ENCODE measurements at regions not wholly inside any gene's neighbourhood (a gene's known extent, or its start where the extent isn't known, plus 50 kb on each side); places are given as distances from the start of the nearest gene placed in this dataset.

- H3K9me3 Mint-ChIP-seq: peaks cover 10% of the 10 kb centered on the region
- H3K4me3 Mint-ChIP-seq: no peak overlapping the region
- H3K27ac Mint-ChIP-seq: no peak overlapping the region
- Histone ChIP-seq H3K9ac (no peak overlapping the region), H3K4me2 (no peak overlapping the region), H3K9me3 (ENCODE audit: low read depth) (no peaks in the 10 kb centered on the region), H3K4me3 (no peak overlapping the region), H3K27me3 (no peaks in the 10 kb centered on the region), H3K4me1 (peaks cover 13% of the 10 kb centered on the region), H2AFZ (replicated peaks) (no peak overlapping the region), H3K36me3 (no peaks in the 10 kb centered on the region), H3K79me2 (ENCODE audit: low read depth) (no peaks in the 10 kb centered on the region), H4K20me1 (ENCODE audit: low read depth) (no peaks in the 10 kb centered on the region), H3K27ac (no peak overlapping the region), H3F3A (ENCODE audit: low read depth) (no peaks in the 10 kb centered on the region)
- peaks cover 11% of the 10 kb centered on the region for H3K4me1 Mint-ChIP-seq
- DNase-seq (ENCODE audit: low spot score): no peak
- peaks cover 6% of the 10 kb centered on the region for H3K27me3 Mint-ChIP-seq (ENCODE audit: insufficient read depth, low read depth)
- no peaks in the 10 kb centered on the region for H3K36me3 Mint-ChIP-seq
- TF ChIP-seq EZH2phosphoT487 (IDR thresholded peaks at IDR 0.05): no peak
- TF ChIP-seq CTCF (IDR thresholded peaks at IDR 0.05): no peak
- no peak for TF ChIP-seq EZH2 (IDR thresholded peaks at IDR 0.05)
Observed at GRCh38 chr1:196136396-196136795, 471.8 kb downstream of the KCNT2 start.

DNA sequence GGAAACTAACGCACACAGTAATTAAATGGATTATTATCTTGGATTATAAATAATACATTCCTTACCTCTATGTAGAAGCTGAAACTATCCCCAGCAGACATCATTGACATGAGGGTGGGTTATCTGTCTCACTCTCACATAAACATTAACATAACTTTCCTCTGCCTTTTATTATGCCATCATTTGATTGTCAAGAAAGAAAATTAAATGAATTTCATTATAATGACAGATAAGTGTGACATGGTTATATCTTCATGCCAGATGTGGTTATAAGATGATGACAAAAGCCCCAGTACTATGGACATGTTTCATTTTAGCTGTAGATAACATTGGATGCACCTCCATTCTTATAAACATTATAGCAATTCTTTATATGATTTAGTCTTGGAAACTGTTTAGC lies 476.5 kb downstream of the KCNT2 start:
- no peak overlapping the region for H3K4me2 ChIP-seq
- peaks cover 2% of the 10 kb centered on the region for H3K27me3 Mint-ChIP-seq (ENCODE audit: insufficient read depth, low read depth)
- no peak overlapping the region for H3K4me3 Mint-ChIP-seq
- no peaks in the 10 kb centered on the region for H3K4me1 Mint-ChIP-seq
- no peak for DNase-seq (ENCODE audit: low spot score)
- H3K27ac Mint-ChIP-seq: no peak overlapping the region
- H2AFZ ChIP-seq (replicated peaks): no peak overlapping the region
- no peaks in the 10 kb centered on the region for H3K79me2 ChIP-seq (ENCODE audit: low read depth)
- no peak overlapping the region for H3K27ac ChIP-seq
- no peaks in the 10 kb centered on the region for H3K36me3 Mint-ChIP-seq
- no peaks in the 10 kb centered on the region for H3K36me3 ChIP-seq
- H3K9me3 ChIP-seq (ENCODE audit: low read depth): no peaks in the 10 kb centered on the region
- H3K9me3 Mint-ChIP-seq: no peaks in the 10 kb centered on the region
- H4K20me1 ChIP-seq (ENCODE audit: low read depth): no peaks in the 10 kb centered on the region
- no peak overlapping the region for H3K9ac ChIP-seq
- TF ChIP-seq EZH2 (IDR thresholded peaks at IDR 0.05) (no peak), EZH2phosphoT487 (IDR thresholded peaks at IDR 0.05) (no peak), CTCF (IDR thresholded peaks at IDR 0.05) (no peak)
- no peaks in the 10 kb centered on the region for H3K27me3 ChIP-seq
- no peak overlapping the region for H3K4me3 ChIP-seq
- H3F3A ChIP-seq (ENCODE audit: low read depth): no peaks in the 10 kb centered on the region
- no peaks in the 10 kb centered on the region for H3K4me1 ChIP-seq

DNA sequence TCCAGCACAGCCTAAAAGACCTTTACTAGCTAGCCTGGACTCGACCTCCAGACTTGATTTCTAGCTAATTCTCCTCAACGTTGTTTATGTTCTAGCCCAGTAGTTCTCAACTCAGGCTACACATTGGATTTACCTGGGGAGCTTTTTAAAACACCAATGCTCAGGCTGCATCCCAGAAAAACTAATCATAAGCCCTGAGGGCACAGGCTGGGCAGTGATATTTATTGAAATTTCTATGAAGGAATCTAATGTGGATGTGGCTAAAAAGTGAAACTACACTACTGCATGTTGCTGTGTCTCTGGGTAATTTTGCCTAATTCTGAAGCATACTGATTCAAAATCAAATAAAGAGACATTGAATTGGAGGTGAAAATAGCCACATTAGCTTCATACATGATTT lies 479.4 kb downstream of the KCNT2 start:
- no peaks in the 10 kb centered on the region for H4K20me1 ChIP-seq (ENCODE audit: low read depth)
- no peaks in the 10 kb centered on the region for H3K36me3 Mint-ChIP-seq
- no peak overlapping the region for H3K4me2 ChIP-seq
- H3K27ac Mint-ChIP-seq: no peak overlapping the region
- no peaks in the 10 kb centered on the region for H3K4me1 ChIP-seq
- no peaks in the 10 kb centered on the region for H3F3A ChIP-seq (ENCODE audit: low read depth)
- H3K4me1 Mint-ChIP-seq: no peaks in the 10 kb centered on the region
- no peaks in the 10 kb centered on the region for H3K36me3 ChIP-seq
- H3K79me2 ChIP-seq (ENCODE audit: low read depth): no peaks in the 10 kb centered on the region
- H3K9me3 ChIP-seq (ENCODE audit: low read depth): no peaks in the 10 kb centered on the region
- H3K4me3 ChIP-seq: no peak overlapping the region
- no peak overlapping the region for H3K27ac ChIP-seq
- no peaks in the 10 kb centered on the region for H3K9me3 Mint-ChIP-seq
- H3K27me3 ChIP-seq: no peaks in the 10 kb centered on the region
- H3K4me3 Mint-ChIP-seq: no peak overlapping the region
- peak overlapping the region; percentile 18 for H2AFZ ChIP-seq (replicated peaks)
- no peak for DNase-seq (ENCODE audit: low spot score)
- peaks cover 2% of the 10 kb centered on the region for H3K27me3 Mint-ChIP-seq (ENCODE audit: insufficient read depth, low read depth)
- no peak overlapping the region for H3K9ac ChIP-seq
- TF ChIP-seq EZH2 (IDR thresholded peaks at IDR 0.05): no peak

- Mint-ChIP-seq H3K27me3 (ENCODE audit: insufficient read depth, low read depth) (no peaks in the 10 kb centered on the region), H3K36me3 (no peaks in the 10 kb centered on the region), H3K9me3 (no peaks in the 10 kb centered on the region), H3K27ac (no peak overlapping the region), H3K4me1 (no peaks in the 10 kb centered on the region), H3K4me3 (no peak overlapping the region)
- Histone ChIP-seq H3K79me2 (ENCODE audit: low read depth) (no peaks in the 10 kb centered on the region), H3F3A (ENCODE audit: low read depth) (no peaks in the 10 kb centered on the region), H3K9ac (no peak overlapping the region), H3K36me3 (no peaks in the 10 kb centered on the region), H3K4me2 (no peak overlapping the region), H4K20me1 (ENCODE audit: low read depth) (no peaks in the 10 kb centered on the region), H3K27me3 (no peaks in the 10 kb centered on the region), H3K9me3 (ENCODE audit: low read depth) (no peaks in the 10 kb centered on the region), H3K4me3 (no peak overlapping the region), H2AFZ (replicated peaks) (no peak overlapping the region), H3K27ac (no peak overlapping the region), H3K4me1 (no peaks in the 10 kb centered on the region)
- DNase-seq (ENCODE audit: low spot score): no peak
- TF ChIP-seq EZH2phosphoT487 (IDR thresholded peaks at IDR 0.05): no peak
- no peak for TF ChIP-seq EZH2 (IDR thresholded peaks at IDR 0.05)
- no peak for TF ChIP-seq CTCF (IDR thresholded peaks at IDR 0.05)
Observed at GRCh38 chr1:196121181-196121580, 487.1 kb downstream of the KCNT2 start.

Measured in neural progenitor cell (in vitro differentiated cells).